ENCODE measurements at regions not wholly inside any gene's neighbourhood (a gene's known extent, or its start where the extent isn't known, plus 50 kb on each side); places are given as distances from the start of the nearest gene placed in this dataset.

- no peak for TF ChIP-seq CTCF (IDR thresholded peaks at IDR 0.05; ENCODE audit: low read length)
- TF ChIP-seq EZH2 (IDR thresholded peaks at IDR 0.05; ENCODE audit: borderline replicate concordance, low read length) = no peak
These were observed 177.5 kb downstream of the RBM43 start for GRCh38 chr2:151083856-151084795.
